NCI-H446 (cell line): ENCODE measurements at regions not wholly inside any gene's neighbourhood (a gene's known extent, or its start where the extent isn't known, plus 50 kb on each side); places are given as distances from the start of the nearest gene placed in this dataset.
"Not testable (repeated sequence)": the region's sequence is repeated elsewhere in the genome, so short reads cannot be mapped to it uniquely, and the experiment has no call there.

ENCODE experiments used
- DNase-seq, 2 experiments: peaks; one replicate each; lab custom pipeline; 2025; lab: John Stamatoyannopoulos, UW

- DNase-seq, result no peak
Observed at GRCh38 chr12:112711026-112711425, 80.5 kb upstream of the RPH3A start.

GRCh38 chr12:112711507-112711906, 80.0 kb upstream of the RPH3A start:
- no peak for DNase-seq

- not testable (repeated sequence) for DNase-seq
Observed at GRCh38 chr12:112712751-112713150, 78.8 kb upstream of the RPH3A start.

DNA sequence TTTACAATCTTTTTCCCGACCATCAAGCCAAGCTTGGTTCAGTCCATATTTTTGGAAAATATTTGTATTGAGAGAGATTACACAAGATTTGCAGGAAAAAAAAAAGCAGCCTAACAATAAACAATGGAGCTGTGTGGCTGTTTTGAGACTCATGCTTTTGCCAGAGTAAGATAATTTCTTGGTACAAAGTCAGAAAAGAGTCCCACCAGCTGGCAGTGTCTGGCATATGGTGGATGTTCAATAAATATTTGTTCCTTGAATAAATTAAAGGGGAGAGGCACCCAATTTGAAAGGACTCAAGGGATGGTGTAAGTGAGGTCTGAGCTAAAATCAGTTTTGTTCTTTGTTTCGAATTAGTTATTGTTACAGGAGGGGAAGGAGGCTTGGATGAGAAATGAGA, 78.1 kb upstream of the RPH3A start:
- DNase-seq, result peak in 1 of 2 experiments; percentile 61

DNA sequence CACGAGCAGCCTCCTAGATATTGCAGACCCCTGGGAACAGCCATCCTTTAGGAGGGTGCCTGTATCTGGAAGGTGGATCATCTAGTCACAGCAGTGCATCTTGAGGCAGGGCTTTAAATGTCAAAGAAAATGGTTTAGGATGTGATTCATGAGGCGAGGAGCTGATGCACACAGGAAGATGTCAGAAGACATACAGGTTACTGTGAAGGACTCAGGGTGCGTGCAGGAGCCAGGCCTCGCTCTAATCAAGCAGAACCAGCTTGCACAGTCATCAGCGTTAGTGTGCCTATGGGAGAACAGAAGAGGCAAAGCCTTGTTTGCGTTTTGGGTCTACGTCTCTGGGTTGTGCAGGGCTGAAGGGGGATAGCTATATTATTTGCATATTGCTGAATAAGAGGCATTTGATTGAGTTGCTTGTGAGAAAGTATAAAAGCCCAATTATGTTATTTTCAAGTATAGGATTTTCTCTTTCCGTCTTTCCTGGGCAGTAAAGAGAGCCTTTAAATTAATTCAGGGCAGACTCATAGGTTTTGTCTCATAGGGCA, 77.3 kb upstream of the RPH3A start:
- no peak for DNase-seq

GRCh38 chr12:112716099-112717093, 75.2 kb upstream of the RPH3A start:
- DNase-seq, result peak; percentile 27 to 55

DNA sequence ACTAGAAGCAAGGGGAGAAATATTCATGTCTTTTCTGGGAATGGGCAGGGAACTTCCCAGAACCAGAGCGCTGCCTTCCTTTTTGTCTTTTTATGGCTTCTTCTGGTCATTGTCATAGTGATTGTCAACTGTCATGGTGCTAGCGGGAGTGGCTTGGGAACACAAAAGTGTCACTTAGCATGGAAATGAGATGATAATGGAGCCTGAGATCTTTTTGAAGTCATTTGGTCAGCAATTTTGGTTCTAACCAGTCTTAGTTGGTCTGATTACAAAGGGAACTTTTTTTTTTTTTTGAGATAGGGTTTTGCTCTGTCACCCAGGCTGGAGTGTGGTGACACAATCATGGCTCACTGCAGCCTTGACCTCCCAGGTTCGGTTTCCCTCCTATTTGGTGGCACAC, 62.7 kb upstream of the RPH3A start:
- no peak for DNase-seq

DNA sequence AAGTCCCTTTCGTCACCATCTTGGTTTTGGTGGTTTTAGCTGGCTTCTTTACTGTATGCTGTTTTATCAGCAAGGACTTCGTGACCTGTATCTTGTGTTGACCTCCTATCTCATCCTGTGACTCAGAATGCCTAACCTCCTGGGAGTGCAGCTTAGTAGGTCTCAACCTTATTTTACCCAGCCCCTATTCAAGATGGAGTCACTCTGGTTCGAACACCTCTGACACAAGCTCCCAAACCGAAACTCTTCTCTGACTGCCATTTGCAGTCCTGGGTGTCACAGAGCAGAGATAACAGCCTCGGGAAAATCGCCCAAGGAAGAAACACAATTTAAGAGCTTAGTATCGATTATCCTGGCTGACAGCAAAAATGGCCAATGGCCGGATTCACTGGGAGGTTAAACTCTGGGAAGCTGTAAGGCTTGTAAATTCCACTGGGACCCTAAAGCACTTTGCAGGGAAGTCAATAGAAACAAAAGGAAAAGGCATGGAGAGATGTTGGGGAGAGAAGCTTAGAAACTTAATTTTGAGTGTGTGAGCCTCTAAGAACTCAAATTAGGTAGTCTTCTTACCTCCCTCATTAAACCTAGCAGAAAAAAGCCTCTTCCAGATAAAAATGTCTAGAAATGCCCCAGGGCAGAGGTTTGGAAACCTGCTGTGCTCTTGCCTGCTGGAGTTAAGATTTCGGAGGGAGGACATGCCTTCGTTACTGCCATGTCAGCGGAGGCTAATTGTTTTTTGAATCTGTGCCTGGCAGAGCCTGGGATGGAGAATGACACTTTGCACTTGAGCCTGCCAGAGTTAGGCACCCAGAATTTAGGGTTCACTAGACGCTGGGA, 56.5 kb upstream of the RPH3A start:
- DNase-seq, result no peak

- DNase-seq, result peak; percentile 18 to 68
Observed at GRCh38 chr12:112738531-112738930, 53.0 kb upstream of the RPH3A start.

DNA sequence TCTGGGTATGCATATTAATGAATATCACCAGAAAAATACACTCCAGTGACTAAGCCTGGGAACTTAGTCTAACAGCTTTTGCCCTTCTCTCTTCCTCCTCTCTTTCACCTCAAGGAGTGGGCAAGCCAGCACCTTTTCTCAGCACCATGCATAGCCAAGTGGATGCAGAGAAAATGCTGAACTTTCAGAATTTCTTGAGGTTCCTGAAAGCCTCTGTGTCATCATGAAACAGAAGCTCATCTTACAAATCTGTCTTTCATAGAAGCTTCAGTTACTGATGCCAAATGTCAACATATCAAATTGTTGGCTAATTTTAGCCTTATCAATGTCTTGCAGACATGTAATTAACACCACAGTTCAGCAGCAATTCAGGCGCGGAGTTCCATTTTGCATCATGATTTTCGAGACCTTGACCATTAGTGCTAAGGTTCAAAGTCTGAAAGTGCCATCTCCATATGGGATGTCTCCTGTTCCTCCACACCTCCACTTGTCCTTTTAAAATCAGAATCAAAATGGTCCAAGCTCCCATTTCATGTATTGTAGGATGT, 51.1 kb upstream of the RPH3A start:
- DNase-seq, result no peak

DNA sequence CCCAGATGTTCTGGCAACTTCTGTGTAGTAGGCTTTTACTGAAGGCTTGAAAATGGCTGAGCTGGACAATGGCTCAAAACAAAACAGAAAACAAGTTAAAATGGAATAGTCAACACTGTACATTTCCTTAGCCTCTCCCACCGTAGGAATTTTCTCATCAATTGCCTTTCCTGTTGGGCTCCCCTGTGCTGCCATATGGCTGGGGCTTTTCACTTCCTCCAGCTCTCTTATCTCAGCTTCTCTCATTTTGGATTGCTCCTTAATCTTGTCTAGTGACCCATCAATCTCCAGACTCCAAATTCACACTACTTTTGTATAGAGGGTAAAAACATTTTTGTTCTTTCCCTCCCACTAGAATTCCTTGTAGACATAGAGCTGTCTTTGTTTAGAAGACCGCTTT, 50.4 kb upstream of the RPH3A start:
- no peak for DNase-seq
